GM18867 (cell line): ENCODE measurements at regions not wholly inside any gene's neighbourhood (a gene's known extent, or its start where the extent isn't known, plus 50 kb on each side); places are given as distances from the start of the nearest gene placed in this dataset.

Experiments
- ATAC-seq: cut with Tn5 transposase; IDR thresholded peaks from one replicate; pipeline ENCODE4 v1.9.1; 2021; ENCODE audit warnings: mild to moderate bottlenecking, moderate library complexity; ENCODE audit not compliant: unreplicated experiment

DNA sequence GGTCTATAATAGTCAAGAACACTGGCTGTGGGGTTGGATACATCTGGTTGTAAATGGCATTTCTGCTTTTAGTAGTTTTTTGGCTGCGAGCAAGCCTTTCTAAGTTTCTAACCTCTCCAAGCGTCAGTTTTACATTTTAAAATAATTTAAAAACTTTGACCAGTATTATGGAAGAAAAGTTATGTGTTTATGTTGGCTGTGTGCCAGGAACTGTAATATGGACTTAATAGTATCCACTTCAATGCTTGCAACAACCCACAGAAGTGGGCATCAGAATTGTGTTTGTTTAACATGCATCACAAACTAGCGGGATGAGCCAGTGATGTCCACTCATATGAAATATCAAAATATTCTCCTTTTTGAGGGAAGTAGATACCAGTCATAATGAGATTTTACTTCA, 844.2 kb downstream of the JRKL start:
- no peak for ATAC-seq

GRCh38 chr11:97237151-97237550, 847.3 kb downstream of the JRKL start:
- ATAC-seq: peak; percentile 46

- ATAC-seq: no peak
Observed at GRCh38 chr11:97247601-97248000, 857.8 kb downstream of the JRKL start.

GRCh38 chr11:97254790-97255189, 865.0 kb downstream of the JRKL start:
- ATAC-seq: no peak

DNA sequence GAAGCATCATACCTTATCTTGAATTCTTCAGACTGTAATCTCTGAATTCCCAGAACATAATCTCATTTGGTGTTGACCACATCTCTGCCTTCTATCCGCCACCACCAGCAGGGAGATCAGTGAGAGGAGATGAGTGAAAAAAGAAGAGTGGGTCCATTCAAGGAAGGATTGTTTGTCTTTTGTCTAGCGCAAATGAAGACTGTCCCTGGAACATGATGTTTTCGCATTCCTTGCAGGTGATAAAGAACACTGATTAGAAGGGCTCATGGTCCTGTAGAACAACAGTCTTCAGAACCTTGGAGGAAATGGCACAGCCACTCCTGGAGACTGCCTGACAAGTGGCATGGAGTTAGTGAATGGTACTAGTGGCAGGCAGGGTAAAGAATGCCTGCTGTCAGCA, 869.6 kb downstream of the JRKL start:
- no peak for ATAC-seq

DNA sequence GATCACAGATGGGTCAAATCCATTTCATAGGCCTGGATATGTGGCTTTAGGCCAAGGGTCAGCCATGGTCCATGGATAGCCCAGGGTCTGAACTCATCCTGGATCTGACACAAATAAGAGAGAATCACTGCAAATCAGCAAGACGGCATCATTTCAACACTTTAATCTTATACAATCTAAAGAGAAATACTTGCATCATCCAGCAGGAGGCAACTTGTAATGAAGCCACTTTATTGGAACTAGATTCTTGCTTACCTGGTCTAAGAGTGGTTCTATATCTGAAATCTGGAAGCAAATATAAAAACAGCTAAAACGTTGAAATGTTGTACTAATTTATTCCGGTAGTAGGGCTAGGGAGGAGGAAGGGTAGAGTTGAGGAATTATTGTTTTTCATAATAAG, 870.1 kb downstream of the JRKL start:
- no peak for ATAC-seq

DNA sequence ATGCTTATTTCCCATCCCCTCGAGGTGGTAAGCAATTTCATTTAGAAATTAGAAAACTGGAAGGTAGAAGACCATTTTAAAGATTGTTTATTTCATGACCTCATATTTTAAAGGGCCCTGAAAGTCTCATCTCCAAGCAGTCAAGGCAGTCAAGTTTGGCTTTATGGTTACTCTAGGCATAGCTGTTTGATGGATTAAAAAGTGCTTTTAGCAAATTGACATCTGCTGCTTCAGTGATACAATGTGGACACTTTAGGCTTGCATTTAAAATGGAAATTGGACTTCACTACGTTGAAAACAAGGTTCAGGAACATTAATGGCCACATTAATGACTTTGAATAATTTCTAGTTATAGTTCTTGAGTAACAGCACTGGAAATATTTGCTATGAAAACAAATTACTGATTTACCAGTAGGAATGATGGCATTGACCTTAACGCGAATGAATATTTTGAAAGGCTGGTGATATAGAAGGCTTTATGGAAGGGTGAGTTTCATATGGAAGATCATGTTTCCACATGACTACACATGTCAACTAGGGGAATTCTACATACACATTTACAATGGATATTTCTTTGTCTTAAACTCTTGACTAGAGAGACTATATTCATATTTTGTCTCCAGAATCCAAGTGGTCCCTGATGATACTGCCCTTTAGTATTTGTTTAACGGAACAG, 873.5 kb downstream of the JRKL start:
- ATAC-seq: no peak

DNA sequence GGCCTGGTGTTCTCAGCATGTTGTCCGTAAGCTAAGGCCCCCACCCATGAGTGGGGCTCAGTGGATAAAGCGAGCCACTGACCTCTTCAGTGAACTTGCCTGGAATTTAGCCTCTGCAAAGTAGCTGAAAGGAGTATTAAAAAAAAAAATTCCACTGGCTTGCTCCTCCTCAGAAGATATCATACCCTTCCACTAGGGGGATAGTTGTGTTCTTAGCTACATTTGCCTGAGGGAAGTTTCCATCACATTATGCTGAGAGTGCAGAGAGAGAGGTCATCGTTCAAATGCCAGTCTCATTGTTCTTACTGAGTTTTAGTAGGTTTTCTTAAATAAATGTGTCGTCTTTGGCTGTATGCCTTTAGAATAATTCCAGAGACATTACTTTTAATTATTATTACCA, 879.7 kb downstream of the JRKL start:
- ATAC-seq: peak; percentile 62

- no peak for ATAC-seq
Observed at GRCh38 chr11:97279341-97279740, 889.5 kb downstream of the JRKL start.

DNA sequence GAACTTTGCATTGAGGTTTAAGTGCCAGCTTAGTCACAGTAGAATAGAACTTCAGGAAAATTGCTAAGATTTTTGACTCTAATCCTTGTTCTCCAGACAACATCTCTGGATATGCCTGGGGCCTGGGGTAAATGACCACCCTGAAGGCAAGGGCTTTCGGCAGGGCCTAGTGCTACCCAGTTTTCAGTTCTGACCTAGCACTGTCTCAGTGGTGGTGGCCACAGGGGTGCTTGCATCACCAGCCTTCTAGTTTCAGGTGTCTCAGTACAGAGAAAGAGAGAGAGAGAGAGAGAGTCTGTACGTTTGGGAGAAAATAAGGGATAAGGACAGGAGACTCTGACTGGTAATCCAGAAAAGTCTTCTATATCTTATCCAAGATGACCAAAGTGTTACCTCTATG, 890.5 kb downstream of the JRKL start:
- no peak for ATAC-seq

DNA sequence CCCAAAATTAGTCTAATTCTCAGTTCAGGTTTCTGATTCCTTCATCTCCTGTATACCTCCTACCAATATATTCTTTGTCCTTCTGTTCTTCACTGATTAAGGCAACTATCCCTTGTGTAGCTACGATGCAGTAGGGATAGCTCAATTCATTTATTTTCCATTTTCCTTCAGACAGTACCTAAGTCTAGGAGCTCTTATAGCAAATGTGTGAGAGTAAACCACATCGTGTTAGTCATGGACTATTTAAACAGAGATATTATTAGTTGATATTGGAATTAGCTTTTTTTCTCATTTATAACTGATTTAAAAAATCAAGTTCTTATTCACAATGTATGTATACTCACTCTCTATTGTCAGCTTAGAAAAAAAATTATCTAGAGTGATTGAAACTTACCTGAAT, 900.0 kb downstream of the JRKL start:
- ATAC-seq: no peak

GRCh38 chr11:97290464-97291041, 900.7 kb downstream of the JRKL start:
- ATAC-seq: no peak

- no peak for ATAC-seq
Observed at GRCh38 chr11:97296301-97296700, 906.5 kb downstream of the JRKL start.

- ATAC-seq: no peak
Observed at GRCh38 chr11:97309291-97309690, 919.5 kb downstream of the JRKL start.

DNA sequence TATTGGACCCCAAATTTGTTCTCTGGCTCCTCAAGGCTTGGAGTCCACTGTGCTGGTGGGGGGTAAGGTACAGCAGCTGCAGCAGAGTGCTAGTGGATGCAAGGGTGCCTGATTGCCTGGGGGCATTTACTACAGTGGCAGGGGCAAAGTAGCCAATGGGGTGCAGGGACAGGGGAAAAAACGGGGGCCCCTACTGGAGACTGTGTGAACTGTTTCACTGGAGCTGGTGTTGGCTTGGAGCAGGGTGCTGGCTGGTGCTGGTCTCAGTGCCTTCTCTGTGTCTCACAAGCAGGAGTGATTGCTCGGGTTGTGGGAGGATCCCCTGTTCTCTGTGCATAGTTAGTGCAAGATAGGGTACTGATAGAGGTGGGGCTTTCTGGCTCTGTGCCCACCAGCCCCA, 935.9 kb downstream of the JRKL start:
- ATAC-seq: no peak

- ATAC-seq: no peak
Observed at GRCh38 chr11:97332271-97332670, 942.5 kb downstream of the JRKL start.

- no peak for ATAC-seq
Observed at GRCh38 chr11:97336064-97336463, 946.3 kb downstream of the JRKL start.

- ATAC-seq: no peak
Observed at GRCh38 chr11:97345032-97345431, 955.2 kb downstream of the JRKL start.

GRCh38 chr11:97349201-97349600, 959.4 kb downstream of the JRKL start:
- no peak for ATAC-seq

DNA sequence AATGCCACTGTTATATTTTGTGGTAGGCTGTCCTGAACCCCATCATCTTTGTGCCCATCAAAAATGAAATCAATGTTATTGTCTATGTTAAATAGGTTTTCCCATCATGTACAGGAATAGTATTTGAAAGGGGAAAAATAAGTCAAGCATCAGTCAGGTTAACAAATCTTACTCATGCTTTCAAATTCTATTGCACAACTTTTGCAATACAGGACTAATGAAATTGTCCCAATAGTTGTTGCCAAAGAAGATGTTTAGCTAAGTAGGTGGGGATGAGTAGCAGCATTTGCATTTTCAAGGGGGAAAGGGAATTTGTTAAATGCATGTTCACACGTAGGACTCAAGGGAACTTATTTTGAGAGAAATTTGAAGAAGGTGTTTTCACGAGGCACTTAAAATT, 962.1 kb downstream of the JRKL start:
- no peak for ATAC-seq

- ATAC-seq: no peak
Observed at GRCh38 chr11:97354026-97354425, 964.2 kb downstream of the JRKL start.

DNA sequence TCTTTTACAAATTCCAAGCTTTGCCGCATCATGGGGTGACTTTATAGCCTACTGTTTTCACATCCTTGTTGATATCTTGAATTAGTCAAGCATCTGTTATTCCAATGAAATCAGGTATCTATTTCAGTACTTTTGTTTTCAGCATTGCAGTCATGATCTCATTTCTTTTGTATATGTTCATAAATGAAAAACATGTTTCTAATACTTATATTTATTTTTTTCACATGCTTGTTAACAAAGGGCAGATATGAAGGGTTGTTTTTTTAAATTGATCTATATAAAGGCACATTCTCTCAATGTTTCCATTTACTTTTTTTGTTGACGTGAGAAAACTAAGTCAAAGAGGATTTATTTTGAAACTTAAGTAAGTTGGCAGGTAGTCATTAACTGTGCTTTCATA, 964.8 kb downstream of the JRKL start:
- no peak for ATAC-seq

DNA sequence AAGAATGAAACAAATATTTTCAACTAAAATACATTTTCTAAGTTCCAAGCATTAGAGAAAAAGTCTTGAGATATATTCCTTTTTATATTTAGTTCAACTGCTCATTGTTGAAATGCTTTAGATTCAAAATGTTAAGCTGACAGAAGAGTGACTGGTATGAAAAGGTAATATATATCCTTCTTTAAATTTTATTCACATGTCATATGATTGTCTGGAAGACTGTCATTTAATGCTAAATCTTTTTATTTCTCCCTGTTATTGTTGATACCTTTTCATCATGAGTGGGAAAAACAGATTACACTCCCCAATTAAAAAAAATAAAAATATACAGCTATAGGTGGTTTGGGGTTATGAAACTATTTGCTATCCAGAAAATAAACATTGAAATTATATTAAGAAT, 965.4 kb downstream of the JRKL start:
- ATAC-seq: no peak
